Activated naive CD4-positive, alpha-beta T cell treated with Interleukin-2 at 50 U/mL for 16 hours (primary cell): ENCODE measurements at regions not wholly inside any gene's neighbourhood (a gene's known extent, or its start where the extent isn't known, plus 50 kb on each side); places are given as distances from the start of the nearest gene placed in this dataset.
"Not testable (repeated sequence)": the region's sequence is repeated elsewhere in the genome, so short reads cannot be mapped to it uniquely, and the experiment has no call there.

Experiments
- DNase-seq: peaks from one replicate; pipeline ENCODE4 v3.0.0-alpha.2; 2020

DNA sequence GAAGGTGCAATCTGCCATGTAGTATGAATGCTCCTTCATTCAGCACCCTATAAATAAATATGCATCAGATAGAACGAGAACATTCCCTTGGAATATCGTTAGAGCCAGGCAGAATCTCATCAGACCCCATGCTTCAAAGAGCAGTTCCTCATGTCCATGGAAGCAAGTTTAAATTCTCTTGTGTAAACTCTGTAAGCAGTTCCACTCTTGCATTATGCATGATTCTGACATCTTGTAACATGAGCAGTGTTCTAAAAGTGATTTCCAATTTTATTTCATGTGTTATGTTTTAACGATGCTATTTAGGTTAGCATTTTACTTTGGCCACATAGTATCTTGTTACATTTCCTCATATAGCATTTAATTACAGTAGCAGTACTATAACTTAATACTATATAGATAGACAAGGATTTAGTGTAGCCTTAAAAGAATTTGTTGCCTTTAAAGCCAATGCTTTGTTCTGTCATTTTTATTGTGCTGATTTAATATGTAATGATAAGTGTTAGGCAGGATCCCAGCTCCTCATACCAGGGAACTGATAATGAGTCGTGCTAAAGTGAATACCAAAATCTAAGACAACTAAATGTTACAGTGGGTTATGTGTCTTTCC, 161.2 kb upstream of the NECTIN3 start:
- DNase-seq, result no peak

DNA sequence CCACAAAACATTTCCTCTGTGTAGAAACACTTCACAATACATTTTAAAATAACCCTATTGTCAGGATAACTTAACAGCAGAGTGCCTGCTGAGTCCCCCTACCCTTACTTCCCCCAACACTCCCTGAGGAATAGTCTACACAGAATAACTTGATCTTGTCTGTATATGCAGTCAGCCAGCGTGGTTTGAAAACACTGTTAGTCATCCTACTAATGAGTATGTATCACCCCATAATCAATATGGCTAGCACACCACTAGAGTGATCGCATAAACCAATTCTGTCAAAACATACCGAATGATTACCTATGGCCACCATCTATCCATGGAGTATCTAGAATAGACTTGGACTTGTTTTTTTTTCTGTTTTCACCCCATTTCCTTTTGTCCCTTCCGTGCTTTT, 152.7 kb upstream of the NECTIN3 start:
- no peak for DNase-seq

DNA sequence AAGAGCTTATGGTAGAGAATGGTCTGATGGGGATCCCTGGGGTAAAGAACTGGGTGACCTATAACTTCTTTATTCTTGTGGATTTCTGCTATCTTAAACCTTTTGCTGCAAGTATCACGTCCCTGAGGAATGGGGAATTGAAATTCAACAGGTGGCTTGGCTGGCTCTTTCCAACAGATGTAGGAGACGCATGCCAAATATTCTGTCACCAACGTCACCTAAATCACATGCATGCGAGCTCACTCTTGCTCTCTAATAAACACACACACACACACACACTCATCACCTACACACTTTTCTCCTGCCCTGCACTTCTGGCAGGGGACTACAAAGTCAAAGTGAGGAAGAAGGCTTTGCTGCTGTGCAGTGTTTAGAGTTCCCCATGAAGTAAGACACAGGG, 145.8 kb upstream of the NECTIN3 start:
- DNase-seq, result no peak

DNA sequence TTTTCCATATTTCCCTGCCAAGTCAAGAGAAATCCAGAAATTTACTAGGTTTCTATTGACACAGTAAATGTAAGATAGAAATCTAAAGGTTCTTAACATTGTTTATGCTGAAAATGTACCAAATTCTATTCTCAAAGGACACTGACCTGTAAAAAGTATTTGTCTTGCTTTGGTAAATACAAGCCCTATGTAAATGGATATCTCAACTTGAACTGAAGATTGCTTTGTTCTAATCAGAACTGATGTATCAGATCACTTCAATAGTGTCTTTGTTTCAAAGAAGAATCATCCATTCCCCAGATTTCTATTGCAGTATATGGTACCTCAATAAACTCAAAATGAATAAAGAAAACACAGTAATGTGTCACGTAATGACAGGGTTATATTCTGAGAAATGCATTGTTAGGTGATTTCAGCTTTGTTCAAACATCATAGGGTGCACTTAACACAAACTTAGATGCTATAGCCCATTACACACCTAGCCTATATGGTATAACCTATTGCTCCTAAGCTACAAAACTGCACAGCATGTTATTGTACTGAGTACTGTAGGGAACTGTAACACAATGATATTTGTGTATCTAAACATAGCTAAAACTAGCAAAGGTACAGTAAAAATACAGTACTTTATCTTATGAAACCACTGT, 143.5 kb upstream of the NECTIN3 start:
- no peak for DNase-seq

DNA sequence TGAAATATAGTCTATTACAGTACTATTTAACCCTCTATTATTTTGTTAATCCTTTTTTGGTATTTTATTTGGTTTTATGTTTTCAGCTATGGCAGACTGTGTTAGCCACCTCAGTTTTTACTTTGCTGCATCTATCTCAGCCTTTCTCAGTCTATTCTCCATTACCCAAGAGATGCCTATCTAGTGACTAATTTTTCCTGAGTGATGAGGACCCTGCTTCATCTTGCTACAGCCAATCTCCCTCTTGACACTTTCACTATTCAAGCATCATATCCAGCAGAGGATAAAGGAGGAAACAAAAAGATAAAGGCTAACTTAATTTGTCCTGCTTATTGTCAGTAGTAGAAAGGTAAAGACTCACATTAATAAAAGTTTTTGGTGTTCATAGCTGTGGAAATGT, 141.8 kb upstream of the NECTIN3 start:
- DNase-seq, result no peak

DNA sequence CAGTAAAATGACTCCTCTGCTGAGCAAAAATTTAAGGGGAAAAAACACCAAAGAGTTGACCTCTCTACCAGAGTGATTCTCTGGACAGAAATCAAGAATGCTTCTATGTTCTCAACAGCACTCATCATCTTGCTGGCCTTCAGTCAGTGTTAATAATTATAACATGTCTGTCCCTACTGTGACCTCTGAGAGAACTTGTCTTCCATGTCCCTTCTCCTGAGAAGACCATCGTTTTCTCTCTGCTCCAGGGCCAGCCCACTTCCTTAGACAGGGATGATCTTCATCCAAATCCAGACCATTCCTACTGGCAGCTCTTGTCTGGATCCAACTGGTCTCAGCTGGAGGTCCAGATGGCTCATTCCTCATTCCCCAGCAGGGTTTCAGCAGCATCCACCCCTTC, 139.0 kb upstream of the NECTIN3 start:
- no peak for DNase-seq

DNA sequence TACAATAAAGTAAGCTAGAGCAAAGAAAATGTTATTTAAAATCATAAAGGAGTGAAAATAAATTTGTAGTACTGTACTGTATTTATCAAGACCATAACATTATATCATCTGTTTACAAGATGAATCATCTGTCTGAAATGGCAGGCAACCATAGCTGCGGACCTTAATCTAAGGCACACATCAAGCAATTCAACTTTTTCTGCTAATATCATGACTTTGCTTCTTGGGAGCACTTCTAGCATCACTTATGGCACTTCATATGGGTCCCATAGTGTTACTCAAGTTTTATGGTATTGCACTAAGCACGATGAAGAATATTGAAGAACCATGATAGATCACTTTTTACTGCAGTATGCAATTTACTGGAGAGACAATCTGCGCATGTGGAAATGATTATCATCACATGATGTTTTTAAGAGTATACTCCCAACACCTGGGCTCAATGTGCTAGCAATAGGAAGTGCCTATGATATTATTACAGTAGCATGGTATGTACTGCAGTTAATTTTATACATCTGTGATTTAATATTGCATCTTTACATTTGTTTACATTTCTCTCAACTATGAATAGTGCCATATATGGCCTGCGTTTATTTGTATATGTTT, 137.7 kb upstream of the NECTIN3 start:
- no peak for DNase-seq

DNA sequence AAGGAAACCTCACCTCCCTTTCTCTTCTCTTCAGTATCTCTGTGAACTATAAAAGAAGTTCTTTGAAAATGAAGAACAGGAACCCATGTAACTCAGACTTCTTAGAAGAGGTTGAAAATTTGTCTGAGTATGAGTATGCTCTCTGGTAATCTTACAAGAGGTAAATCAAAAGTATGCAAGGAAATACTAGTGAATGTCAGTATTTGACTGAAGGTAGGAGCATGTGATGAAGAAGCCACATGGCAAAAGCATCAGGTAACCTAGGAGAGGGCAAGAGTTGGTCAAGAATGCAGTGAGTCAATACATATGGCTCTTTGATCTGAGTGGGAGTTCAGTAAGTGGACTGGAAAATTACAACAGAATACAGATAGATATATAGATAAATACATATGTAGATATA, 133.0 kb upstream of the NECTIN3 start:
- DNase-seq, result no peak

DNA sequence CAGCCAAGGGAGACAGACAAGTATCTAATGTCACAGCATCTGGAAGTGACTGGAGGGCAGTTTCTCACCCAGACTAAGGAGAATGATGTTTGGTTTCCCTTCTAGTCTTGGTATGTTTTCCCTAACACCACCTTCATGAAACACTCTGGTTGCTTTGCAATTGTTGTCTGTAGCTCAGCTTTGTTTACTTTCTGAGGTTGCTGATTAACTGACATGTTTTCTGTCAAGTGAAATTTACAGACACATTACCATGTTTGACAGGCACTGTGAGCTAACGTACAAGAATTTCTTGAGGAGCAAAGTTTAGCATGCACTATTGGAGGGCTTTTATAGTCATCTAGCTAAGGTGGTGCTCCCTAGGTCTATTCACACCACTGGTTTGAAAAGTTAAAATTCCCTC, 131.6 kb upstream of the NECTIN3 start:
- no peak for DNase-seq

DNA sequence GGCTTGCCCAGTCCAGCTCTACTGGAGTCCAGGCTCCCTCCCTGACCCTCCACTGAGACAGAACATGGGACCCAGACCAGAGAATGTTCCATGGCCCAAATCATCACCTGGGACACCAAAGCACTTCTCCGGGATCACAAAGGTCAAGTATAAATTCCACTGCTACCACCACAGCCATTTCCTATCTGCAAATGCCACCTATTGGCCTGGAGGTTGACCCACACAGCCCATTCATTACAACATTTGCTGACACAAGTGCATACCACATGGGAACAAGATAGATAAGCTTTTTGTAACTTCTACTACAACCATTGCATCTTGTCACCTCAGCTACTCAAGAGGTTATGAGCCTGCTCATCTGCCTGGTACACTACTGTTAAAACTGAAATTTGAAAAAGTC, 126.8 kb upstream of the NECTIN3 start:
- no peak for DNase-seq

DNA sequence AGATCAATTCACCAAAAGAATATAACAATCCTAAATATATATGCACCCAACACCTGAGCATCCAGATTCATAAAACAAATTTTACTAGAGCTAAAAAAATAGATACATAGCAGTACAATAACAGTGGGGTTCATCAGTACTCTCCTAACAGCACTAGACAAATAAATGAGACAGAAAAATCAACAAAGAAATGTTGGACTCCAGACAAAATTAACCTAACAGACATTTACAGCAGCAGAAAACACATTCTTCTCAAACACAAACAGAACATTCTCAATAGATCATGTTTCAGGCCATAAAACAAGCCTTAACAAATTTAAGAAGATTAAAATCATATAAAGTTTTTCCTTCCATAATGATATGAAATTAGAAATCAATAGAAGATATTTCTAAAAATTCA, 124.8 kb upstream of the NECTIN3 start:
- DNase-seq, result no peak

DNA sequence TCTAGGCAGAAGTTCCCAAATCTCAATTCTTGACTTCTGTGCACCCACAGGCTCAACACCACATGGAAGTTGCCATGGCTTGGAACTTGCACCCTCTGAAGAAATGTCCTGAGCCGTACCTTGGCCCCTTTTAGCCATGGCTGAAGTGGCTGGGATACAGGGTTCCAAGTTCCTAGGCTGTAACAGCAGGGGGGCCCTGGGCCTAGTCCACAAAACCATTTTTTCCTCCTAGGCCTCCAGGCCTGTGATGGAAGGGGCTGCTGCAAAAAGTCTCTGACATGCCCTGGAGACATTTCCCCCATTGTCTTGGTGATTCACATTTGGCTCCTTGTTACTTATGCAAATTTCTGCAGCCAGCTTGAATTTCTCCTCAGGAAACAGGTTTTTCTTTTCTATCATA, 122.4 kb upstream of the NECTIN3 start:
- DNase-seq, result not testable (repeated sequence)

DNA sequence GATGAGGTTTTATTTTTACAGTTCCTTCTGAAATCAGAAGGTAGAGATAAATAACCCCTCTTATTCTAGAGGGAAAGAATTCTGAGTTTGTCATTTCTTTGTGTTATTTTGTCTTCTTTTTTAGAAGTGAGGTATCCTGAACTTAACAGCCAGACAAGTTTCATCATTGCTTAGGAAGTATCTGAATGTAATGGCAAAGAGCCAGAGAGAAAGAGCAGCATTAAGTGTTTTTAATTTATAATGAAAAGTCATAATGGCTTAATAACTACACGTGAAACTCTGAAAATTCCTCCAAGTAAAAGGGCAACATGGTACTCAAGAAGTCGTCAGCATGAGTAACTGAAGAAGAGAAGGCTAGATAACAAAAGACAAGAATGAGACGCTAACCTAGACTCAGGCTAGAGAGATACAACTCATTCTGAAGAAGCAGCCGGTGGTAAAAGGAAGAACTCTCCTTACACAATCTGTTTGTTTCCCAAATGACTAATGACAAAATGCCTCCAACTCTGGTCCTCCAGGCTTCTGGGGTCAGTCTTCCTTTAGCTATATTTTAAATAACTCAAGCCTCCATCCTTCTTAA, 116.2 kb upstream of the NECTIN3 start:
- no peak for DNase-seq

DNA sequence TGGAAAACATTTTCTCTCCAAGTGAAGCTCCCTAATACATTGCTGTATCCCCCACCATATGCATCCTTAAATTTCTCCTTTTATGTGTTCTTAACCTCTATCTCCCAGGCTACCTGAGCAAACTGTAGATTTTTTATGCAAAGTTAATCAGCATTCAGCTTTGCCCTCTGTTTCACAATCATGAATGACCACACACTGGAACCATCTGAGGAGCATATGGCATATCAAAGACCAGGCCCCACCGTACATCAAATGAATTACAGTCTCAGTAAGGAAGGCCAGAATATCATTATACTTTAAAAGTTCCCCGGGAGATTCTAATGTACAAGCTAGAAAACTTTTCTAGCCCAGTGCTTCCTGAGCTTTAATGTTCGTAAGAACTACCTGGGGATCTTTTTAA, 115.5 kb upstream of the NECTIN3 start:
- DNase-seq, result no peak

DNA sequence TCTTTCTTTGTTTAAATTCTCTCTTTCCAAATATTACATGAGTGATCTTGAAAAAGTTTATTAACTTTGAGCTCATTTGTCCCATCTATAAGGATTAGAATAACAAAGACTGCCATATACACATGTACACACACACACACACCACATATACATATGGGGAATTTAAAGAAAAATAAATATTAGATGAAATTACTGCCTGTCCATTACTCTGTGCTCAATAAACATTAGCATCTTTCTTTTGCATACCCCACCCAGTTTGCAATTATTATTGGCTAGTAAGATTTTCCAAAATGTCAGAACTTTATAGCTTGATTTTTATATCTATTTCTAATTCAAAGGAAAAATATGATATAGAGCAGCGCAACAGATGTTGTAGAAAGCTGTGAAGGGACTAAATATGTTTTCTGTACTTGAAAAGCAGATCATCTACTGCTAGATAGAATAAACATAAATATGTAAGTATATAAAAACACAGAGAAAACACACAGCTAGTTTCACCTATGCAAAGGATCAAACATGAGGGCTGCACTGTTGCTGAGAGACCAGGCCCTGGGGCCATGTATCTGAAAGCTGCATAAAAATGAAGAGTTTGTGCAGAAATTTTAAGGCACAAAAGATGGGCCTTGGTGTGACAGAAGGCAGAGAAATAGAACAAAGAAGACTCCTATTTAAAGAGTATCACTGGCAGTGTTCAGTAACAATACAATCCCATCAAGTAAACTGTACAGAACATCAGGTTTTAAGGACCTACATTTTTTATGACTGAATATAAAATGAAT, 114.2 kb upstream of the NECTIN3 start:
- DNase-seq, result no peak

DNA sequence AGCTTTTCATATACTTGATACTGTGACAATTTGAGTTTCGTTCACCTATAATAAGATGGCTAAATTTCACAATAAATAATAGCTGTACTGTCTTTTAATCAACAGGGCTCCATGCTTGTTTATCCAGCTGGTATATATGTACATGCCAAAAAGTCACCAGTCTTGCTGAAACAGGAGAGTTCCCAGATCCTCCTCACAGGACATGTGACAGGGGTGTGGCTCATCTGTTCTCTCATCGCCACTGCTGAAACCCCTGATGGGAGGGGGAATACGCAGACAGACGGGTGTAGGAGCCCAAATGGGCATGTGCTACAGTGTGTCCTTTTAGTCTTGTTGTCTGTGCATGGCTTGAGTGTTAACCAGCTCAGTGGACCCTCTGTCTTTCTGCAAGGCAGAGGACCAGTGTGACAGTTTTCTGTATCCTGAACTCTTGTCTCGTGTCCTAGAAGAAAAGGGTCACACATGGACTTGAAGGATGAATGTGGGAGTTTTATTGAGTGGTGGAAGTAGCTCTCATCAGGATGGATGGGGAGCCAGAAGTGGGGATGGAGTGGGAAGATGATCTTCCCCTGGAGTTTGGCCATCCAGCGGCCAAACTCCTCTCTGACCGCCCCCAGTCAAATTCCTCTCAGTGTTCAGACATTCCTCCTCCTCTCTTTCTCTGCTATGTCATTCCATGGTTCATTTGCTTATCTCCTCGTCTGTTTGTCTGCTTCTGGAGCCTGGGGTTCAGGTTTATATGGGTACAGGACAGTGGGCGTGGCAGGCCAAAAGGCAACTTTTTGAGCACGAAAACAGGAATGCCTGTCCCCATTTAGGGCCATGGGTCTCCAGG, 113.1 kb upstream of the NECTIN3 start:
- no peak for DNase-seq

DNA sequence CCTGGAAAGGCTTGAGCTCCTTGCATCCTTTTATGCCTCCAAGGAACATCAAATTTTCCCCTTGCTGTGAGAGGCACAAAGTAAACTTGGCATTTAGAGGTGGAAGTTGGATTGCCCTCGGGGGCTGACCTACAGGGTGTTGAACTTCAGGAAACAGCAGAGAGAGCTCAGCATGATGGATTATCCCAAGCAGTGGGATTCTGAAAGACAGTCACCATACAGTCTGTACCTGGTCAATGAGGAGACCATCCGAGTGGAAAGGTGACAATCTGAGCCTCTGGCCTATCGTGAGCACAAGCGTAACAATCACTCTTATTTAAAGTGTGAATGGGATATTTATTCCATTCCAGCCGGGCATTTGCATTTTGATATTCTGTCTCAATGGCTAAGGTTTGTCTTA, 105.6 kb upstream of the NECTIN3 start:
- no peak for DNase-seq

DNA sequence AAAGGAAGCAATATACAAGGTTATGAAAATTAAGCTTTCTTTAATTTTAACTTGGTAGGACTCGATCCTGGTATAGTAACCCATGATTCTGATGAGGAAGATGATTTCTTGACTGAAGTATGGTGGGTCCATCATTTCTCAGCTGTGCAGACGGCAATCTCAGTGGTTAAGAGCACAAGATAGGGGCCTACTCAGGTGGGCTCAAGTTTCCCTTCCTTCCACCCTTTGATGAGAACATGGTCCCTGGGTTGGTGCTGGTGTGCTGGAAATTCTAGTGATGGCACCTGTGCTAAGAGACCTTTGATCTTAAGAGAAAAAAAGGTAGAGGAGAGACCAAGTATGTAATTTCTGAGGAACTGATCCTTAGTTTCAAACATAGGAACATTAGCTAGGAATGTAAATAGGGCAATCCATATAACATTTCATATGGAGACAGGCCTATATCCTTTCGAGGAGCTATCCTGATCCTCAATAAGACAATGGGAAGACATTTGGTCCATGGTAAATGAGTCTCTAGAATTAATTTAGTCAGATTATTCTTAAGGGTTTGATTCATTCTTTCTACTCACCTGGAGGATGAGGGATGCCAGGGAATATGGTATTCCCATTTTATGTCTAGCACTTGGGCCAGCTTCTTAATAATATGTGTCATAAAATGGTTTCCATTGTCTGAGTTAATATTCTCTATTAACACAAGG, 104.5 kb upstream of the NECTIN3 start:
- no peak for DNase-seq

DNA sequence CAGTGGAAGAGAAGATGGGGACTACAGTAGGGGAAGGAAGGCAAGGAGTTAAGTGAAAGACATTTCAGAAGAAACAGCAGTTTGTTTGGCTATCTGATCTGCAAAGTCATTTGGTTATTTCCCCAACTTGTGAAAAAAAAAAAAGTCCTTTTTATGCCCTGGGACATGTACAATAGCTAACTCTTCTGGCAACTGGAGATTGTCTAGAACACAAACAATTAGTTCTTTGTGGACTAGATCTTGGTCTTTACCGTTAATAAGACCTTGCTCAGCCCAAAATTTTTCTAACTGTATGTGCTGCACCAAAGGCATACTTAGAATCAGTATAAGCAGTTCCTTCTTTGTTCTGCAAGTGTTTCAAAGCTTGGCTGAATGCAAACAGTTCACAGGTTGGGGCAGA, 103.5 kb upstream of the NECTIN3 start:
- DNase-seq, result no peak

DNA sequence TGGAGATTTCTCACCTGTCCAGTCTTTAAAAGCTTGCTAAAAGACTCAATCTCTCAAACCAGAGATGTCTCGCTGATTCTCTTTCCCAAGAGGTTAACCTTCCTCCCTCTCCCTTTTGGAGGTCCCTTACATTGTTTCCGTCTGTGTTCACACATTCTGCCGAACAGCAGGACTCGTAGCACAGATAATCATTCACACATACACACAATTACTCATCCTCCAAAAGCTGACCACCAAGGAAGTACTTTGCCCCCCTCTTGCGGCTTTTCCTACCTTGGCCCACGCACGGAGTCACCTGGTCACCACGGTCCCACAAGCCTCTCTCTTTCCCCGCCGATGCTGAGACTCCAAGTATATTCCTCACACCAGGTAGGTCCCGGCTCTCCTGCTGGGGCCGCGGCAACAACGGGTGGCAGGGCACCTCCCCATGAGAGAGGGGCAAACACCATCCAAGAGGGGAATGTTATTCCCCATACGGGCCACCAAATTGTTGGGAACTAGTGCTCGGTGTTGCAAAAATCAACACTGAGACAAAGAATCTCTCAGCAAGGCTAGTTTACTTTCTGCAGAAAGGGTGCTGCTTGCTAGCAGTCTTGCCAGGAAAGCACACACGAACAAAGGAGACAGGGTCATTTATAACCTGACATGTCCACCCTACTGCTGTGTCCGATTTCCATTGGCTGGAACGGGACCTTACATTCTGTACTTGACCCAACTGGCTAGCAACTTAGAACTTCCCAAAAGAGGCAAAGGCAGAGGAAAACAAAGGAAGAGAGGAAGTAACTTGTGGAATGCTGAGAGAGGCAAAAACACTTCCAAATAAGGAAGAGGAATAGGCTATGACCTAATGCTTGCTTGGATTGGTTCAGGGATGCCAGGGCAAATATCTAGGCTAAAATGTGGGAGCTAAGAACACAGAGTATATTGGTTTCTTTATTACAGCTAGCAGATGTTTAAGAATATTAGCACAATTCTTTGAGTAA, 102.1 kb upstream of the NECTIN3 start:
- no peak for DNase-seq
